GM19467 (cell line): ENCODE measurements at regions not wholly inside any gene's neighbourhood (a gene's known extent, or its start where the extent isn't known, plus 50 kb on each side); places are given as distances from the start of the nearest gene placed in this dataset.

Experiments used
- ATAC-seq: cut with Tn5 transposase; IDR thresholded peaks from one replicate; pipeline ENCODE4 v1.9.1; 2021; ENCODE audit warnings: mild to moderate bottlenecking, moderate library complexity; ENCODE audit not compliant: unreplicated experiment

GRCh38 chr17:63325808-63326207, 120.3 kb downstream of the CYB561 start:
- ATAC-seq, result no peak

GRCh38 chr17:63329876-63330275, 116.2 kb downstream of the CYB561 start:
- ATAC-seq, result no peak

GRCh38 chr17:63331301-63332061, 114.6 kb downstream of the CYB561 start:
- ATAC-seq, result no peak

- no peak for ATAC-seq
Measured at GRCh38 chr17:63332286-63332685, 113.8 kb downstream of the CYB561 start.

- no peak for ATAC-seq
Measured at GRCh38 chr17:63333869-63334268, 112.2 kb downstream of the CYB561 start.

GRCh38 chr17:63335831-63336230, 110.3 kb downstream of the CYB561 start:
- ATAC-seq, result no peak

GRCh38 chr17:63337579-63337978, 108.5 kb downstream of the CYB561 start:
- no peak for ATAC-seq

GRCh38 chr17:63338272-63338671, 107.8 kb downstream of the CYB561 start:
- ATAC-seq, result no peak

- no peak for ATAC-seq
Measured at GRCh38 chr17:63341276-63341675, 104.8 kb downstream of the CYB561 start.

- ATAC-seq, result no peak
Measured at GRCh38 chr17:63344383-63344782, 101.7 kb downstream of the CYB561 start.

GRCh38 chr17:63345611-63346010, 100.5 kb downstream of the CYB561 start:
- ATAC-seq, result no peak

GRCh38 chr17:63347475-63347874, 98.6 kb downstream of the CYB561 start:
- ATAC-seq, result no peak

- ATAC-seq, result no peak
Measured at GRCh38 chr17:63349478-63350000, 96.6 kb downstream of the CYB561 start.

GRCh38 chr17:63350364-63350763, 95.7 kb downstream of the CYB561 start:
- no peak for ATAC-seq

GRCh38 chr17:63354256-63354655, 91.8 kb downstream of the CYB561 start:
- no peak for ATAC-seq

GRCh38 chr17:63356337-63356757, 89.8 kb downstream of the CYB561 start:
- ATAC-seq, result no peak

- ATAC-seq, result no peak
Measured at GRCh38 chr17:63358111-63358839, 87.8 kb downstream of the CYB561 start.

GRCh38 chr17:63358956-63359355, 87.2 kb downstream of the CYB561 start:
- no peak for ATAC-seq

GRCh38 chr17:63361182-63361581, 84.9 kb downstream of the CYB561 start:
- ATAC-seq, result no peak

- ATAC-seq, result no peak
Measured at GRCh38 chr17:63362115-63362514, 84.0 kb downstream of the CYB561 start.

GRCh38 chr17:63364387-63364786, 81.7 kb downstream of the CYB561 start:
- no peak for ATAC-seq

GRCh38 chr17:63364944-63365343, 81.2 kb downstream of the CYB561 start:
- no peak for ATAC-seq
